GM13976 (cell line): ENCODE measurements at regions not wholly inside any gene's neighbourhood (a gene's known extent, or its start where the extent isn't known, plus 50 kb on each side); places are given as distances from the start of the nearest gene placed in this dataset.
"Not testable (repeated sequence)": the region's sequence is repeated elsewhere in the genome, so short reads cannot be mapped to it uniquely, and the experiment has no call there.

Experiments
- DNase-seq: peaks from one replicate; pipeline ENCODE4 v3.0.0; 2012; ENCODE audit warnings: low spot score
- in situ Hi-C: fragments of 300-500 bp; cut with MboI; formaldehyde crosslinking; loops from one replicate; pipeline ENCODE4 v1.12.0; 2022; ENCODE audit warnings: low sequenced_read_pairs, mixed read lengths, inconsistent platforms; ENCODE audit not compliant: unreplicated experiment

DNA sequence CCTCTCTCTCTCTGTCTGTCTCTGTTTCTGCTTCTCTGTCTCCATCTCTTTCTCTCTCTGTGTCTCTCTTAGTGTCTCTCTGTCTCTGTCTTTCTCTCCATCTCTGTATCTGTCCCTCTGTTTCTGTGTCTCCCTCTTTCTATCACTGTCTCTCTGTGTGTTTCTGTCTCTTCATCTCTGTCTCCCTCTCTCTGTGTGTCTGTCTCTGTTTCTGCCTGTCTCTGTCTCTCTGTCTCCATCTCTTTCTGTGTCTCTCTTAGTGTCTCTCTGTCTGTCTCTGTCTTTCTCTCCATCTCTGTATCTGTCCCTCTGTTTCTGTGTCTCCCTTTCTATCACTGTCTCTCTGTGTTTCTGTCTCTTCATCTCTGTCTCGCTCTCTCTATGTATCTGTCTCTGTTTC is 125.4 kb upstream of the TPTE start:
- not testable (repeated sequence) for DNase-seq

DNA sequence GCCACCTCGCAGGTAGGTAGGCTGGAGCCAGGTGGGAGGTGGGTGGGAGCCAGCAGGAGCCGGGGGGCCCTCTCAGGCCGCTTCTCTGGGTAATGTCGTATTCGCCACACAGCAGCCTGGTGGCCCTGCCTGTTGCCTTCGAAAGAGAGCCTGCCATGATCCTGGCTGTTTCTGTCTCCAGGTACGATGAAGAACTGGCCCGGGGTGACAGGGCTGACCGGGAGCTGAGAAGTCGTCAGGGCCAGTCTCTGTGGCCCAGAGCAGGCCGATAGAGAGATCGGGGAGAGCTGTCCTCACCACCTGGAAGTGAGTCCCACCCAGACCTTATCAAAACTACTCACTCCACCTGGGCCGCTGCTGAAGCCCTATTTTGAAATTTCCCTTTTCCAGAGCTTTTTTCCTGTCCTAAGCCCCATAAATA is 123.9 kb upstream of the TPTE start:
- in situ Hi-C loops, DNase-seq: not testable (repeated sequence)

More for the DNA sequence above, 125.4 kb upstream of the TPTE start:
- in situ Hi-C loops, result not testable (repeated sequence)

DNA sequence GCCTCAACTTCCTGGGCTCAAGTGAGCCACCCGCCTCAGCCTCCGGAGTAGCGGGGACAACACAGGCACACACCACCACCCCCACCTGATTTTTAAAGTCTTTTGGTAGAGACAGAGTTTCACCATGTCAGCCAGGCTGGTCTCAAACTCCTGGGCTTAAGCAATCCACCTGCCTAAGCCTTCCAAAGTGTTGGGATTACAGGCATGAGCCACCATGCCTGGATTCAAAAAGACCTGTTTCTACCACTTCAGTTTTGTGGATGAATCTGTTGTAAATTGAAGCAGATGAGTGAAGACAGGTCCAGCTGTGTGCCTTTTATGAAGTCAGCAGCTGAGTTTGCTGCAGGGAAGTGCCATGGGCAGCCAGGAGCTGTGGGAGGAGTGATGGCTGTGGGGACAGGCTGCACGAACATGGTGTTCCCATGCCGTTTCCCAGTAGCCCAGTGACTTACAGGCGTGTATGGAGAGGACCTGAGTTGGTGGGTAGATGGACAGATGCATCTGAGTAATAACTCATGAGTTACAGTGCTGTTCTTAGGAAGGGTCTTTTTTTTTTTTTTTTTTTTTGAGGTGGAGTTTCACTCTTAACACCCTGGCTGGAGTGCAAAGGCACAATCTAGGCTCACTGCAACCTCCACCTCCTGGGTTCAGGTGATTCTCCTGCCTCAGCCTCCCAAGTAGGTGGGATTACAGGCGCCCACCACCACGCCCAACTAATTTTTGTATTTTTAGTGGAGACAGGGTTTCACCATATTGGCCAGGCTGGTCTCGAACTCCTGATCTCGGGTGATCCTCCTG is 122.5 kb upstream of the TPTE start:
- in situ Hi-C loops, DNase-seq: not testable (repeated sequence)

DNA sequence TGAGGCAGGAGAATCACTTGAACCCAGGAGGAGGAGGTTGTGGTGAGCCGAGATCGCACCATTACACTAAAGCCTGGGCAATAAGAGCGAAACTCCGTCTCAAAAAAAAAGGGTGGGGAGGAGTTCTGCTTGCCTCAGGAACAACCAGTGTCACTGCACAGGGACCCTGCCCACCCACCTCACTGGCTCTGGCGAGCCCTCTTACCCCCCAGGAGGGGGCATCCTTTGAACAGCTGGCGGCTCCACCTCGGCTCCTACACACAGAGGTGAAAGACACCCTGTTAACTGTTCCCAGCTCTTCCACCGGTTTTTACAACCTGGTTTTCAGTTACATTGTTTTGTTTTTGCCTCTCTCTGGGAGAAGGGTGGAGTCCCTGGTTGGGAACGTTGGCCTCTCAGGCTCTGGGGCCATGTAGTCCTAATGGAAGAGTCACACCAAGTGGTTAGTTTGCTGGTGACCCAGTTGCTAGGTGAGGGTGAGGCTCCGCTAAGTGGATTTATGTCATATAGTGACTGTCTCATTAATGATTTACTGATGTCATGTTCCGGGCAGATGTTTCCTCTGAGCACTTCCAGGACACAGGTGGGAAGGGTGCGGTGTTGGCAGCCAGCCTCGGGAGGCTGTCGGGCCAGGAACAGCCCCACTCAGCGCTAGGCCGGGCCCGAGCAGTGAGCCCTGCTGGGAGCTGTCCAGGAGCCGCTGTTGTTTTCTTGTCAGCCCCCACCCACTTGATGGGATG is 120.6 kb upstream of the TPTE start:
- in situ Hi-C loops, DNase-seq: not testable (repeated sequence)

DNA sequence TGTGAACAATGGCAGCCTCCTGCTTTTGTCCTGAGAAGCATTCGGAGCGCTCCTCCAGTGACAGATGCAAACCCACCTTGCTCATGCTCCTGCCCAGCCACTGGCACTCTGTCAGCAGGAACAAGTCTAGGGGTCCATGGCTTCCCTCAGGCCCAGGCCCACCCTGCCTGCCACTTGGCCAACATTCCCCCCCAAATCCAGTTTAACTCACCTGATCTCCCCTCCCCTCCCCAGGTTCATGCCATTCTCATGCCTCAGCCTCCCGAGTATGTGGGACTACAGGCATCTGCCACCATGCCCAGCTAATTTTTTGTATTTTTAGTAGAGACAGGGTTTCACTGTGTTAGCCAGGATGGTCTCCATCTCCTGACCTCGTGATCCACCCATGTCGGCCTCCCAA is 118.9 kb upstream of the TPTE start:
- DNase-seq, in situ Hi-C loops: not testable (repeated sequence)

DNA sequence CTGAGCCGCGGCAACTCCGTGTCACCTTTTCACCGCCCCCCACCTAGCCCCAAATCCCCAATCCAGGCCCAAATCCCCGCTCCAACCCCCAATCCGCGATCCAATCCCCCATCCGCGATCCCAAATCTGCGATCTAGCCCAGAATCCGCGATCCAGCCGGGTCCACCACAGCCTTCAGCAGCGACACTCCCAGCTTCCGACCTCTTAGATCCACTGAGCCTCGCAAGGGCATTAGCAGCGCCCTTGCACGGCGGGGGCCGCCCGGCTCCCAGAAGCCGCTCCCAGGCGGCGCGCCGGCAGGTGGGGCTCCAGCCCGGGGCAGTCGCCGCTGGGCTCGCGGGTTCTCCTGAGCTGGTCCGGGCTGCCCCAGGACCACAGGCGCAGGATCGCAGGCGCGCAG is 116.1 kb upstream of the TPTE start:
- in situ Hi-C loops, DNase-seq: not testable (repeated sequence)

DNA sequence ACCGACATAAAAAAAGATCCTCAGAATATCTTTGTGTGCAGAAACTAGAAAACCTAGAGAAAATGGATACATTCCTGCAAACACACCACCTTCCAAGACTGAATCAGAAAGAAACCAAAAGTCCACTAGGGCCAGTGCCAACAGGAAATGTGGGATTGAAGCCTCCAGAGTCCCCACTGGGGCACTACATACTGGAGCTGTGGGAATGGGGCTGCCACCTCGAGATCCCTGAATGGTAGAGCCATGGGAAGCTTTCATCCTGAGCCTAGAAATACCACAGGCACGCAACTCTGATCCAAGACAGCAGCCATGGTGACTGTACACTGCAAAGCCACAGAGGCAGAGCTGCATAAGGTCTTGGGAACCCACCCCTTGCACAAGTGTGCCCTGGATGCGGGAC is 111.6 kb upstream of the TPTE start:
- DNase-seq, in situ Hi-C loops: not testable (repeated sequence)

DNA sequence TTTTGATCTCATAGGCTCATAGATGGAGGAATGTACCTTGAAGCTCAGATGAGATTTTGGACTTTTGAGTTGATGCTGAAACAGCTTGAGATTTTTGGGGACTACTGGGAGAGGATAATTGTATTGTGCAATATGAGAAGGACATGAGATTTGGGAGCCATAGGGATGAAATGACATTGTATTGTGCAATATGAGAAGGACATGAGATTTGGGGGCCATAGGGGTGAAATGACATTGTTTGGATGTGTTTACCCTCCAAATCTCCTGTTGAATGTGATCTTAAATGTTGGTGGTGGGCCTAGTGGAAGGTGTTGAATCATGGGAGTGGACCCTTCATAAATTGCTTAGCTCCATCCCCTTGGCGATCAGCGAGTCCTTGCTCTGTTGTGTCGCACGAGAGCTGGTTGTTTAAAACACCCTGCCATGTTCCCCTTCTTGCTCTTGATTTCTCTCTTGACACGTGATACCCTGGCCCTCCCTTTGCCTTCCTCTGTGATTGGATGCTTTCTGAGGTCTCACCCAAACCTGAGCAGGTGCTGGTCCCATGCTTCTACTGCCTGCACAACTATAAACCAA is 110.9 kb upstream of the TPTE start:
- in situ Hi-C loops, DNase-seq: not testable (repeated sequence)

DNA sequence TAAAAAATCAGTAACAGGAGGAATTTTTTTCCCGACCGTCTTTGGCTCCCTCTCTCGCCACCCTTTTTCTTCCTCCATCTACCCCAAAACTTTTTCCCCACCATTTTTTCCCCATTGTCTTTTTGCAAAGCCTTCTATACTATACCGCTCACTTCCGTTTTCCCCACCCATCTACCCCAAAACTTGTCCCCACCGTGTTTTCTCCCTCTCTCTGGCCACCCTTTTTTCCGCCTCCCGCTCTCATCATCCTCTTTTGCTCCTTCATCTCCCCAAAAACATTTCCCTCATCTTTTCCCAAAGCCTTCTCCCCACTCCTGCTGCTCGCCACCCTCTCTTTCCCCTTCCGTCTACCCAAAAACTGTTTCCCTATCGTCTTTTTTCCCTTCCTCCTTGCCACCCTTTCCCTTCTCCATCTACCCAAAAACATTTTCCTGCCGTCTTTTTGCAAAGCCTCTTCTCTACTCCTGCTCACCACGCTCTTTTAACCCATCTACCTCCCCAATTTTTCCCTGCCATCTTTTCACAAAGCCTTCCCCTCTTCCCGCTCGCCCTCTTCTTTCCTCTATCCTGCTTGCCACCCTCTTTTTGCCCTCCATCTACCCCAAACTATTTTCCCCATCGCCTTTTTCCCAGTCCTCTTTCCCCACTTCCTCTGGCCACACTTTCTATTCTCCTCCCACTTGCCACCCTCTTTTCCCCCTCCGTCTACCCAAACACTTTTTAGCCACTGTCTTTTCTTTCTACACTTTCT is 109.4 kb upstream of the TPTE start:
- in situ Hi-C loops, DNase-seq: not testable (repeated sequence)

DNA sequence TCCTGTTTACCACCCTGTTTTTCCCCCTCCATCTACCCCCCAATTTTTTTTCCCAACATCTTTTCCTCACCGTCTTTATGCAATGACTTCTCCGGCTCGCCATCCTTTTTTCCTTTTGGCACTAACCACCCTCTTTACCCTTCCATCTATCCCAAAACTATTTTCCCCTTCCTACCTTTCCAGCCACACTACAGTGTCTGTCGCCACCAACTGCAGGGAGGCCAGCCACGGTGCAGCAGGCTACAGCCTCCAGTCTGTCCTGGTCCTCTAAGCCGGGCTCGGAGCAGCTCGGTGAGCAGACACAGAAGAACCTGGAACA is 108.5 kb upstream of the TPTE start:
- DNase-seq, in situ Hi-C loops: not testable (repeated sequence)

DNA sequence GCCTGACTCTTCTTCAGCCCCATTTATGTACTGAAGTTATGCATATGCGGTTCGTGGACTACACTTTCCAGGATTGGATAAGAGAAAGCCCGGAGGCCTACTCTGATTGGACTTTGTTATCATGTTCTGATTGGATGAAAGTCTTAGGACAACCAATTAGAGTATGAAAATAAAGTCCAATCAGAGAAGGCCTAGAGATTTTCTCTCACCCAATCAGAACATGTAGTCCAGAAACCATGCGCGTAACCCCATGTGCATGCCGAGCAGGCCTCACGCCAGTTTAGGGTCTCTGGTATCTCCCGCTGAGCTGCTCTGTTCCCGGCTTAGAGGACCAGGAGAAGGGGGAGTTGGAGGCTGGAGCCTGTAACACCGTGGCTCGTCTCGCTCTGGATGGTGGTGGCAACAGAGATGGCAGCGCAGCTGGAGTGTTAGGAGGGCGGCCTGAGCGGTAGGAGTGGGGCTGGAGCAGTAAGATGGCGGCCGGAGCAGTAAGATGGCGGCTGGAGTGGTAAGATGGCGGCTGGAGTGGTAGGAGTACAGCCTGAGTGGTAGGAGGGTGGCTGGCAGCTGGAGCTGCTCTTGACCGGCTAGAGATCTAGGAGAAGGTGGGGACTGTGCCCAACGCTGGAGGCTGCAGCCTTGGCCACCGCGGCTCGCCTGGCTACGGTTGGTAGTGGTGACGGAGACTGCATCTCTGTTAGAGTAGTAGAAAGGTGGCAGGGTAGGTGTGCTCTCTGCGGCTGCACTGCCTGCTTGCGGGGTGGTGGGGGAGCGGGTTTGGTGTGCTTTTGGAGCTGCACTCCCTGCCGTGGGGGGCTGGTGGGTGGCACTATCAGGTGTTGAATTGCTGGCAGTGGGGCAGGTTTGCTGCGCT is 107.9 kb upstream of the TPTE start:
- in situ Hi-C loops, DNase-seq: not testable (repeated sequence)

DNA sequence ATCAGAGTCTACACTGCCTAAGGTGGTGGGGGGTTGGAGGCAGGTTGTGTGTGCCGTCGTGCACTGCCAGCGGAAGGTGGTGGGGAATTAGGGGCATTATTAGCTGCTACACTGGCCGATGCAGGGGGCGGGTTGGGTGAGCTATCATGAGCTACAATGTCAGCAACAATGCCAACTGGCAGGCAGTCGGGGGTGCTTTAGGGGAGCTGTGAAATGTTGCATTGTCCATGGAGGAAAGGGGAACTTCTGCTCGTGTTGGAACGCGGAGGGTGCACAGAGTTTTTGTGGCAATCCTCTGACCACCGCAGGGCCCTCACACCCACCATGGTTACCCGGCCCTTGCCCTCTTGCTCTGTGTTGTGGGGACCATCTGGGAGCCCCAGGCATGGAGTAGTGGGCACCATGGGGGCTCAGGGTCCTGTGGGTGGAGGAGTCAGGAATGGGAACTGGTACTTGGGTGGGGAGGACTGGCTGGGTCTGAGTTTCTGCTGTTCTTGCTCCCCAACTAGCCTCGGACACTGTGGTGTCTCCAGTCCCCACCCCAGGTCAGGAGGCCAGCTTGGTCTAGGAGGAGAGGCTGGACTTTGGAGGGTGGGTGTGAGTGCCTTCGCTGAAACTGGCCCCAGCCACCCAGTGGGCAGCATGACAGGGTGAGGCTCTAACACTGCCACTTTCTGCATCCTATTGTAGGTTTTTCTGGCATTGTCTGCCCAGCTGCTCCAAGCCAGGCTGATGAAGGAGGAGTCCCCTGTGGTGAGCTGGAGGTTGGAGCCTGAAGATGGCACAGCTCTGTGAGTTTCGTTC is 107.1 kb upstream of the TPTE start:
- in situ Hi-C loops, DNase-seq: not testable (repeated sequence)

DNA sequence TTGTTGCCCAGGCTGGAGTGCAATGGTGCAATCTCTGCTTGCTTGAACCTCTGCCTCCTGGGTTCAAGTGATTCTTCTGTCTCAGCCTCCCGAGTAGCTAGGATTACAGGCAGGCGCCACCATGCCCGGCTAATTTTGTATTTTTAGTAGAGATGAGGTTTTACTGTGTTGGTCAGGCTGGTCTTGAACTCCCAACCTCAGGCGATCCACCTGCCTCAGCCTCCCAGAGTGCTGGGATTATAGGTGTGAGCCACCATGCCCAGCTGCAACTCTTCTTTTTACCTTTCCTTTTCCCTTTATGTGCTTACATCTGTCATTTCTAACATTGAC is 106.5 kb upstream of the TPTE start:
- in situ Hi-C loops, DNase-seq: not testable (repeated sequence)

DNA sequence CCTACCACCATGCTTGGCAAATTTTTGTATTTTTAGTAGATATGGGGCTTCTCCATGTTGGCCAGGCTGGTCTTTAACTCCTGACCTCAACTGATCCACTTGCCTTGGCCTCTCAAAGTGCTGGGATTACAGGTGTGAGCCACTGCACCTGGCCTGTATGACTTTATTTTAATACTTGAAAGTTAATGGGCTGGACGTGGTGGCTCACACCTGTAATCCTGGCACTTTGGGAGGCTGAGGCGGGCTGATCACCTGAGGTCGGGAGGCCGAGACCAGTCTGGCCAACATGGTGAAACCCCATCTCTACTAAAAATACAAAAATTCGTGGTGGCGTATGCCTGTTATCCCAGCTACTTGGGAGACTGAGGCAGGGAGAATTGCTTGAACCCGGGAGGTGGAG is 105.9 kb upstream of the TPTE start:
- DNase-seq, result not testable (repeated sequence)

DNA sequence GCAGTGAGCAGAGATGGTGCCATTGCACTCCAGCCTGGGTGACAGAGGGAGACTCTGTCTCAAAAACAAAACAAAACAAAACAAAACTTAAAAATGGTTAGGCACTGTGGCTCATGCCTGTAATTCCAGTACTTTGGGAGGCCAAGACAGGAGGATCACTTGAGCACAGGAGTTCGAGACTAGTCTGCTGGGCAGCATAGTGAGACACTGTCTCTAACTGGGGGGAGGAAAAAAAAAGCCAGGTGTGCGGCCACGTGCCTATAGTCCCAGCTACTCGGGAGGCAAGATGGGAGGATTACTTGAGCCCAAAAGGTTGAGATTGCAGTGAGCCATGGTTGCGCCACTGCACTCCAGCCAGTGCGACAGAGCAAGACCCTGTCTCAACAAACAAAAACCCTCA is 105.5 kb upstream of the TPTE start:
- in situ Hi-C loops, DNase-seq: not testable (repeated sequence)

More for the DNA sequence above, 105.9 kb upstream of the TPTE start:
- in situ Hi-C loops, result not testable (repeated sequence)

DNA sequence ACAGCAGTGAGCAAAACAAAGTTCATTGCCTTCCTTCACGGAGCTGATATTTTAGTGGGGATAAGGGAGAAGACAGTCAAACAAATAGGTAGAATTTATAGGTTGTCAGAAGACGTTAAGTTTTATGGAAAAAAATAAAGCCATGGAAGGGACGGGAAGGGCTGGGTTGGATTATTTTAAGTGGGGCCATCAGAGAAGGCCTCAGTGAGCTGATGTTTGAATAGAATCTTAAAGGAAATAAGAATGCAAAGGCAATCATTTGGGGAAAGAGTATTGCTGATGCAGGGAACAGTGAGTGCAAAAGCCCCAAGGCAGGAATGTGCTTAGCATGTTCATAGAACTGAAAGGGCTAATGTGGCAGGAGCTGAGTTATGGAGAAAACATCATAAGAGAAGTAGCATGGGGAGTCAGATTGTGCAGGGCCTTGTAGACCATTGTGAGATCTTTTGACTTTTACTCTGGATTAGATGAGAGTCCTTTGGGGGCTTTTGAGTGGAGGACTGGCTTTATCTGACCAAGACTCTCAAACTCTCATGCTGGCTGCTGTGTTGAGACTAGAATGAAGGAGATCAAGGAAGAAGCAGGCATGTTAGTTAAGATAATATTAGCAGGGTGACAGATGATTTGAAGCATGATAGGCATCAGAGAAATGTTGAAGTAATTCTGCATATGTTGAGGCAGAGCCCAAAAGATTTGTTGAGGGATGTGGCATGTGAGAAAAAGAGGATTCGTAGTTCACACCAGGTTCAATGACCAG is 104.5 kb upstream of the TPTE start:
- in situ Hi-C loops, DNase-seq: not testable (repeated sequence)
